T-cell (primary cell): ENCODE measurements at regions not wholly inside any gene's neighbourhood (a gene's known extent, or its start where the extent isn't known, plus 50 kb on each side); places are given as distances from the start of the nearest gene placed in this dataset.

ENCODE experiments used
- ATAC-seq, 4 experiments: fragments of 200-7000 bp in 3 of 4; fragments of 150-1000 bp in 1 of 4; cut with Tn5 transposase; replicated peaks in 1 of 4; 1 replicate in 3 of 4; 2 replicates in 1 of 4; pipeline ENCODE4 v1.10.0; 2021; ENCODE audit warnings: moderate library complexity in 3 of 4, mild to moderate bottlenecking in 2 of 4, moderate number of reproducible peaks in 1 of 4
- CTCF ChIA-PET, 2 donors: fragments of 300-600 bp; sonication (Branson Sonifier 250); formaldehyde crosslinking; loops; one replicate each; lab custom pipeline; 2022; ENCODE audit warnings: antibody characterized with exemption in 2 of 2; lab: Charles Lee
- POLR2A ChIA-PET, 2 donors: fragments of 300-600 bp; sonication (Branson Sonifier 250); formaldehyde crosslinking; loops; one replicate each; lab custom pipeline; 2022; ENCODE audit warnings: antibody characterized with exemption in 2 of 2; lab: Charles Lee
- DNase-seq, 35 experiments: peaks; one replicate each; pipeline versions ENCODE4 v3.0.0 to v3.0.0-alpha.2; 2013 to 2023
- H3K27ac ChIP-seq: one replicate; pipeline ENCODE4 v1.5.1; 2013; ENCODE audit warnings: low read length
- H3K27me3 ChIP-seq, 2 experiments: replicated peaks in 1 of 2; 1 replicate in 1 of 2; 2 replicates in 1 of 2; pipeline versions ENCODE4 v1.6.1 to v1.7.0; 2013; ENCODE audit warnings: low read length in 1 of 2, mixed read lengths in 1 of 2; ENCODE audit not compliant: control insufficient read depth in 2 of 2, insufficient read depth in 2 of 2; ENCODE audit errors: extremely low read depth in 1 of 2
- H3K36me3 ChIP-seq, 2 donors: 1 replicate in 1 of 2; 2 replicates in 1 of 2; pipeline versions ENCODE4 v1.6.1 to v1.7.0; 2013; ENCODE audit warnings: low read length in 1 of 2; ENCODE audit not compliant: control insufficient read depth in 2 of 2, insufficient read depth in 1 of 2; ENCODE audit errors: extremely low read depth in 1 of 2
- H3K4me1 ChIP-seq, 2 experiments: 1 replicate in 1 of 2; 2 replicates in 1 of 2; pipeline versions ENCODE4 v1.6.1 to v1.7.0; 2013; ENCODE audit warnings: low read length in 2 of 2, mixed read lengths in 1 of 2; ENCODE audit not compliant: insufficient read depth in 2 of 2, control insufficient read depth in 1 of 2; ENCODE audit errors: extremely low read depth in 1 of 2
- H3K4me3 ChIP-seq, 2 donors: 1 replicate in 1 of 2; 2 replicates in 1 of 2; pipeline versions ENCODE4 v1.5.1 to v1.7.0; 2013; ENCODE audit warnings: mild to moderate bottlenecking in 2 of 2, low read length in 1 of 2, moderate library complexity in 1 of 2; ENCODE audit not compliant: control insufficient read depth in 1 of 2; ENCODE audit errors: extremely low read depth in 1 of 2
- H3K9me3 ChIP-seq: 2 replicates; pipeline ENCODE4 v1.7.0; 2013
- H3K27ac Mint-ChIP-seq, 2 donors: one replicate each; pipeline ENCODE4 v1.8.0; 2020 to 2021; ENCODE audit warnings: mild to moderate bottlenecking in 2 of 2, mixed read lengths in 2 of 2
- H3K27me3 Mint-ChIP-seq, 2 donors: one replicate each; pipeline ENCODE4 v1.8.0; 2021 to 2022; ENCODE audit warnings: mixed read lengths in 2 of 2
- H3K36me3 Mint-ChIP-seq: one replicate; pipeline ENCODE4 v1.8.0; 2021; ENCODE audit warnings: mixed read lengths
- H3K4me1 Mint-ChIP-seq, 3 donors: one replicate each; pipeline ENCODE4 v1.8.0; 2020 to 2022; ENCODE audit warnings: mixed read lengths in 3 of 3, mild to moderate bottlenecking in 1 of 3
- H3K4me3 Mint-ChIP-seq, 3 donors: one replicate each; pipeline ENCODE4 v1.8.0; 2020 to 2022; ENCODE audit warnings: mild to moderate bottlenecking in 3 of 3, mixed read lengths in 3 of 3, moderate library complexity in 3 of 3
- H3K9me3 Mint-ChIP-seq, 3 donors: one replicate each; pipeline ENCODE4 v1.8.0; 2020 to 2022; ENCODE audit warnings: mixed read lengths in 3 of 3
- WGBS: methylation state at CpG from one replicate; pipeline ENCODE4 v1.1.5; 2013; ENCODE audit warnings: missing lambda C conversion rate; ENCODE audit not compliant: insufficient coverage; 5-methylcytosine and 5-hydroxymethylcytosine counted together

GRCh38 chr5:62126090-62126489 is 179.9 kb upstream of the KIF2A start:
- Mint-ChIP-seq H3K27ac (no peak overlapping the region), H3K27me3 (no peaks in the 10 kb centered on the region), H3K4me3 (no peak overlapping the region), H3K36me3 (no peaks in the 10 kb centered on the region), H3K4me1 (no peaks in the 10 kb centered on the region), H3K9me3 (peaks cover 0 to 5% (median 0%) of the 10 kb centered on the region in 3 donors)
- Histone ChIP-seq H3K4me1 (no peaks in the 10 kb centered on the region), H3K27ac (no peak overlapping the region), H3K9me3 (no peaks in the 10 kb centered on the region), H3K27me3 (peaks cover 0 to 5% of the 10 kb centered on the region in 2 experiments), H3K36me3 (no peaks in the 10 kb centered on the region), H3K4me3 (no peak overlapping the region)
- WGBS, result no CpG with 5 or more reads among the region's 2 CpGs
- ATAC-seq (no peak), DNase-seq (no peak)
- CTCF ChIA-PET, result no interaction called here
- POLR2A ChIA-PET, result no interaction called here

- Mint-ChIP-seq H3K27me3 (peaks cover 0 to 9% of the 10 kb centered on the region in 2 donors), H3K36me3 (no peaks in the 10 kb centered on the region), H3K4me1 (no peaks in the 10 kb centered on the region), H3K9me3 (peaks cover 0 to 4% (median 0%) of the 10 kb centered on the region in 3 donors), H3K27ac (no peak overlapping the region), H3K4me3 (no peak overlapping the region)
- Histone ChIP-seq H3K27ac (no peak overlapping the region), H3K36me3 (no peaks in the 10 kb centered on the region), H3K27me3 (no peaks in the 10 kb centered on the region), H3K4me3 (no peak overlapping the region), H3K9me3 (no peaks in the 10 kb centered on the region), H3K4me1 (no peaks in the 10 kb centered on the region)
- no peak for ATAC-seq
- CTCF ChIA-PET, result interaction anchor here in 1 of 2 donors (0.6 kb wide), 1 partner anchor 190 kb away, joined by 3 read pairs; no protein-coding TSS in a partner anchor
- no peak for DNase-seq
- POLR2A ChIA-PET, result no interaction called here
- no CpG with 5 or more reads among the region's 2 CpGs for WGBS
Observed at GRCh38 chr5:62127098-62127736, 178.8 kb upstream of the KIF2A start.

DNA sequence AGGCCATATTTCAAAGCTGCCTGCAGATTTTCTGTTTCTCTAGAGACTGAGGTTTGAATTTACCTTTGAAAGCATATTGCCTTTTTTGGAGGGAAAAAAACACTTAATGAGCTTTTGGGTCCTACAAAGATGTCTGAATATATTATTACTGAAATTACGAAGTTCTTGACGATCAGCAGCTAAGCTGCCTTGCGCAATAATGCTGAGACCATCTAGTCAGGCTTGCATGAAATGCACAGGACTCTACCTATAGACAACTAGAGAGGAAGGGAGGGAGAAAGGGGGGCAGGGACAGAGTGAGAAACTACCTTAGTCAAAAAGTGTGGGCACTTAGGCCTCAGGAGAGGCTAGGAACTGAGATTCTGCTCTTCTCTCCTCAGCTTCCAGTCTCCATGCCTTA is 175.9 kb upstream of the KIF2A start:
- CTCF ChIA-PET, result no interaction called here
- no peaks in the 10 kb centered on the region for H3K36me3 ChIP-seq
- H3K4me3 ChIP-seq, result no peak overlapping the region
- H3K27ac Mint-ChIP-seq, result no peak overlapping the region
- H3K4me3 Mint-ChIP-seq, result no peak overlapping the region
- ATAC-seq (no peak), DNase-seq (no peak)
- no peaks in the 10 kb centered on the region for H3K4me1 ChIP-seq
- H3K27me3 Mint-ChIP-seq, result peaks cover 0 to 10% of the 10 kb centered on the region in 2 donors
- no peaks in the 10 kb centered on the region for H3K27me3 ChIP-seq
- no peak overlapping the region for H3K27ac ChIP-seq
- H3K9me3 Mint-ChIP-seq, result no peaks in the 10 kb centered on the region
- H3K36me3 Mint-ChIP-seq, result no peaks in the 10 kb centered on the region
- no CpG with 5 or more reads among the region's 3 CpGs for WGBS
- H3K9me3 ChIP-seq, result no peaks in the 10 kb centered on the region
- H3K4me1 Mint-ChIP-seq, result no peaks in the 10 kb centered on the region
- POLR2A ChIA-PET, result interaction anchor here in 1 of 2 donors (0.7 kb wide), 1 partner anchor 257 kb away, joined by 3 read pairs; no protein-coding TSS in a partner anchor

GRCh38 chr5:62132276-62132675 is 173.7 kb upstream of the KIF2A start:
- H3K36me3 ChIP-seq, result no peaks in the 10 kb centered on the region
- no peaks in the 10 kb centered on the region for H3K4me1 Mint-ChIP-seq
- ATAC-seq, result no peak
- H3K9me3 ChIP-seq, result no peaks in the 10 kb centered on the region
- no peaks in the 10 kb centered on the region for H3K4me1 ChIP-seq
- no peaks in the 10 kb centered on the region for H3K9me3 Mint-ChIP-seq
- no peak overlapping the region for H3K4me3 Mint-ChIP-seq
- no peak overlapping the region for H3K27ac Mint-ChIP-seq
- peaks cover 4 to 10% of the 10 kb centered on the region in 2 donors for H3K27me3 Mint-ChIP-seq
- H3K27me3 ChIP-seq, result no peaks in the 10 kb centered on the region
- no peak for DNase-seq
- no CpG with 5 or more reads among the region's 1 CpG for WGBS
- POLR2A ChIA-PET, result no interaction called here
- H3K27ac ChIP-seq, result no peak overlapping the region
- no peak overlapping the region for H3K4me3 ChIP-seq
- CTCF ChIA-PET, result no interaction called here
- H3K36me3 Mint-ChIP-seq, result no peaks in the 10 kb centered on the region

DNA sequence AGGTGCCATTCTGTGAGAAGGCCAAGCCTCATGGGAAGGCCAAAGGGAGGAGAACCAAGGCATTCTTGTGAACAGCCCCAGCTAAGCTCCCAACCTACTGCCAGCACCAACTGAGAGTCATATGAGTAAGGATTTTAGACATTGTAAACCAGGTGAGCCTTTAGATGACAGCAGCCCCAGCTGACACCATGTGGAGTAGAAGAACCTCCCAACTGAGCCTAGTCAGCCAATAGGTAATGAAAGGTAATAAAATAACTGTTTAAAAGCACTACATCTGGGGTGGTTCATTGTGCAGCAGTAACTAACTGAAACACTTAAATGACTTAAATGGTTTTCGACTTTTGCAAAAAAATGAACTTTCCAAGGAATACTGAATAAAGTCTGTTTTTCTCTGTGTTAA is 172.6 kb upstream of the KIF2A start:
- CTCF ChIA-PET, result no interaction called here
- H3K9me3 Mint-ChIP-seq, result no peaks in the 10 kb centered on the region
- H3K27ac Mint-ChIP-seq, result no peak overlapping the region
- peaks cover 4 to 14% of the 10 kb centered on the region in 2 donors for H3K27me3 Mint-ChIP-seq
- DNase-seq (no peak), ATAC-seq (no peak)
- no peaks in the 10 kb centered on the region for H3K36me3 Mint-ChIP-seq
- no peak overlapping the region for H3K4me3 Mint-ChIP-seq
- Histone ChIP-seq H3K36me3 (no peaks in the 10 kb centered on the region), H3K27ac (no peak overlapping the region), H3K9me3 (no peaks in the 10 kb centered on the region), H3K4me1 (no peaks in the 10 kb centered on the region), H3K27me3 (peaks cover 0 to under 1% of the 10 kb centered on the region in 2 experiments), H3K4me3 (no peak overlapping the region)
- no peaks in the 10 kb centered on the region for H3K4me1 Mint-ChIP-seq
- WGBS, result no CpG with 5 or more reads among the region's 1 CpG
- POLR2A ChIA-PET, result no interaction called here

DNA sequence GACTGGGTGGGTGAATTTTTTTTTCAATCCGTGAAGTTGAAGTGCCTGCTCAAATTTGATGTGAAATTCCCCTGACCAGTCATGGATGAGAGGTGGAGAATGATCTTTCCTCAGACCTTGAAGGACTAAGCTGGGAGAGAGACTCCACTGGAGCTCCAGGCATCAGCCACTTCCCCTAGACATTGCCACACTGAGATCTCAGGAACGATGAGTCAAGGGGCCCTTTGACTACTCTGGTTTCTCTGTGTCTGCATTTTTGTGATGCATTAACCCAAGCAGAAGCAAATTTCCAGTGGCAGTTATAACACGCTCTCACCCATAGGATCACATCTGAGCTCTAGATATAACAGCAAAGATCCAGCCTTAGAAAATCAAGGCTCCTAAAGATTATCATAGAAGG is 171.2 kb upstream of the KIF2A start:
- ChIA-PET CTCF (no interaction called here), POLR2A (no interaction called here)
- H3K4me3 ChIP-seq, result no peak overlapping the region
- peaks cover 0 to 4% of the 10 kb centered on the region in 2 experiments for H3K27me3 ChIP-seq
- no peaks in the 10 kb centered on the region for H3K36me3 Mint-ChIP-seq
- peaks cover 9 to 17% of the 10 kb centered on the region in 2 donors for H3K27me3 Mint-ChIP-seq
- DNase-seq, result no peak
- H3K27ac ChIP-seq, result no peak overlapping the region
- H3K4me1 Mint-ChIP-seq, result no peaks in the 10 kb centered on the region
- no peaks in the 10 kb centered on the region for H3K36me3 ChIP-seq
- no peak for ATAC-seq
- no peaks in the 10 kb centered on the region for H3K4me1 ChIP-seq
- no peak overlapping the region for H3K4me3 Mint-ChIP-seq
- H3K27ac Mint-ChIP-seq, result no peak overlapping the region
- no peaks in the 10 kb centered on the region for H3K9me3 Mint-ChIP-seq
- 100% methylated on average over 1 of the region's 3 CpGs for WGBS
- no peaks in the 10 kb centered on the region for H3K9me3 ChIP-seq
